A549 (cell line): ENCODE measurements at regions not wholly inside any gene's neighbourhood (a gene's known extent, or its start where the extent isn't known, plus 50 kb on each side); places are given as distances from the start of the nearest gene placed in this dataset.

Experiments used
- BHLHE40 ChIP-seq: IDR thresholded peaks from 2 replicates; pipeline ENCODE4 v1.6.1; 2012; ENCODE audit warnings: low read depth, low read length, inconsistent platforms
- CEBPB ChIP-seq, 2 experiments: fragments of >200 bp in 1 of 2; sonication (Bioruptor Twin) in 1 of 2; formaldehyde crosslinking in 1 of 2; IDR thresholded peaks; 2 replicates each; pipeline ENCODE4 v1.6.1; 2012 to 2016
- CTCF ChIP-seq: fragments of >200 bp; sonication (Bioruptor Twin); formaldehyde crosslinking; IDR thresholded peaks from 3 replicates; pipeline ENCODE4 v1.5.1; 2016
- FOSL2 ChIP-seq, 2 experiments: fragments of 450-650 bp in 1 of 2; fragments of >200 bp in 1 of 2; sonication (Bioruptor Twin) in 1 of 2; formaldehyde crosslinking; IDR thresholded peaks; 2 replicates each; pipeline versions ENCODE4 v1.5.0 to v1.6.1; 2016 to 2020; ENCODE audit warnings: mild to moderate bottlenecking in 1 of 2, moderate library complexity in 1 of 2
- HDAC2 ChIP-seq: fragments of 200-600 bp; sonication (generic); IDR thresholded peaks from 2 replicates; pipeline ENCODE4 v1.6.1; 2016
- NPAS2 ChIP-seq: fragments of 250-450 bp; sonication (Bioruptor Pico); IDR thresholded peaks from 2 replicates; pipeline ENCODE4 v1.8.0; 2022; ENCODE audit warnings: mild to moderate bottlenecking, moderate library complexity, borderline replicate concordance
- POLR2A ChIP-seq: IDR thresholded peaks from 2 replicates; pipeline ENCODE4 v1.6.1; 2012; ENCODE audit warnings: mild to moderate bottlenecking, low read length
- RFX5 ChIP-seq: fragments of 450-650 bp; IDR thresholded peaks from 2 replicates; pipeline ENCODE4 v1.7.1; 2014; ENCODE audit warnings: antibody characterized with exemption, mild to moderate bottlenecking, moderate library complexity
- SREBF2 ChIP-seq: fragments of 450-650 bp; IDR thresholded peaks from 2 replicates; pipeline ENCODE4 v1.6.1; 2014; ENCODE audit warnings: mild to moderate bottlenecking, moderate library complexity
- ZC3H11A ChIP-seq: fragments of 450-650 bp; IDR thresholded peaks from 2 replicates; pipeline ENCODE4 v1.6.1; 2014; ENCODE audit warnings: antibody characterized with exemption, mild to moderate bottlenecking
- ZNF302 ChIP-seq: fragments of 250-450 bp; sonication (Bioruptor Pico); IDR thresholded peaks from 2 replicates; pipeline ENCODE4 v1.9.0; 2021; ENCODE audit warnings: inconsistent platforms, mild to moderate bottlenecking, moderate library complexity

- TF ChIP-seq CTCF (no peak), POLR2A (no peak), RFX5 (no peak), CEBPB (IDR thresholded peaks at IDR 0.05) (no peak), FOSL2 (IDR thresholded peaks at IDR 0.05) (no peak), FOSL2 (CRISPR knock-in tag; IDR thresholded peaks at IDR 0.05) (no peak), BHLHE40 (no peak), ZC3H11A (no peak), ZNF302 (CRISPR knock-in tag) (no peak), SREBF2 (no peak), NPAS2 (CRISPR knock-in tag) (no peak), HDAC2 (no peak)
Observed at GRCh38 chr12:63321373-63321772, 170.4 kb upstream of the AVPR1A start.
